ENCODE measurements at regions not wholly inside any gene's neighbourhood (a gene's known extent, or its start where the extent isn't known, plus 50 kb on each side); places are given as distances from the start of the nearest gene placed in this dataset.
"Not testable (repeated sequence)": the region's sequence is repeated elsewhere in the genome, so short reads cannot be mapped to it uniquely, and the experiment has no call there.

- no peak for DNase-seq
Measured at GRCh38 chr2:239558661-239559060, 157.8 kb upstream of the HDAC4 start.

GRCh38 chr2:239557516-239557915 is 156.7 kb upstream of the HDAC4 start:
- DNase-seq = no peak

GRCh38 chr2:239555571-239555905 is 154.7 kb upstream of the HDAC4 start:
- DNase-seq = no peak

- DNase-seq = no peak
Measured at GRCh38 chr2:239554766-239555570, 154.1 kb upstream of the HDAC4 start.

- DNase-seq = no peak
Measured at GRCh38 chr2:239553376-239554000, 152.7 kb upstream of the HDAC4 start.

- DNase-seq = no peak
Measured at GRCh38 chr2:239552213-239552926, 151.6 kb upstream of the HDAC4 start.

GRCh38 chr2:239551206-239551605 is 150.4 kb upstream of the HDAC4 start:
- no peak for DNase-seq

- no peak for DNase-seq
Measured at GRCh38 chr2:239550357-239550756, 149.5 kb upstream of the HDAC4 start.

- DNase-seq = no peak
Measured at GRCh38 chr2:239549711-239550255, 149.0 kb upstream of the HDAC4 start.

- DNase-seq = no peak
Measured at GRCh38 chr2:239548965-239549595, 148.3 kb upstream of the HDAC4 start.

- DNase-seq = peak in 2 of 4 experiments; percentile 12 to 28
Measured at GRCh38 chr2:239548451-239548871, 147.6 kb upstream of the HDAC4 start.

- not testable (repeated sequence) for DNase-seq
Measured at GRCh38 chr2:239547140-239547539, 146.3 kb upstream of the HDAC4 start.

- no peak for DNase-seq
Measured at GRCh38 chr2:239546541-239546940, 145.7 kb upstream of the HDAC4 start.

- no peak for DNase-seq
Measured at GRCh38 chr2:239545741-239546392, 145.0 kb upstream of the HDAC4 start.

- DNase-seq = peak in 1 of 4 experiments; percentile 21
Measured at GRCh38 chr2:239544918-239545465, 144.2 kb upstream of the HDAC4 start.

GRCh38 chr2:239544143-239544917 is 143.5 kb upstream of the HDAC4 start:
- no peak for DNase-seq

GRCh38 chr2:239543702-239544101 is 142.9 kb upstream of the HDAC4 start:
- no peak for DNase-seq

- no peak for DNase-seq
Measured at GRCh38 chr2:239540174-239540573, 139.4 kb upstream of the HDAC4 start.

GRCh38 chr2:239539776-239540100 is 138.9 kb upstream of the HDAC4 start:
- DNase-seq = no peak

- DNase-seq = no peak
Measured at GRCh38 chr2:239539083-239539775, 138.4 kb upstream of the HDAC4 start.
